Islet of Langerhans (tissue), 1 donor: ENCODE measurements at regions not wholly inside any gene's neighbourhood (a gene's known extent, or its start where the extent isn't known, plus 50 kb on each side); places are given as distances from the start of the nearest gene placed in this dataset.
"Not testable (repeated sequence)": the region's sequence is repeated elsewhere in the genome, so short reads cannot be mapped to it uniquely, and the experiment has no call there.

ENCODE experiments used
- FAIRE-seq: peaks from one replicate; lab custom pipeline; 2011; peaks lifted over from hg19 to GRCh38; lab: Jason Lieb, UNC

GRCh38 chrX:41003506-41004270 is 81.6 kb upstream of the USP9X start:
- no peak for FAIRE-seq

GRCh38 chrX:41005445-41005992 is 79.7 kb upstream of the USP9X start:
- no peak for FAIRE-seq

- peak; percentile 60 for FAIRE-seq
These were observed 75.1 kb upstream of the USP9X start for GRCh38 chrX:41009850-41010846.

- FAIRE-seq, result no peak
These were observed 70.4 kb upstream of the USP9X start for GRCh38 chrX:41014776-41015360.

GRCh38 chrX:41017785-41018184 is 67.5 kb upstream of the USP9X start:
- not testable (repeated sequence) for FAIRE-seq

GRCh38 chrX:41018391-41019040 is 66.7 kb upstream of the USP9X start:
- FAIRE-seq, result not testable (repeated sequence)

GRCh38 chrX:41019041-41019392 is 66.2 kb upstream of the USP9X start:
- FAIRE-seq, result no peak

GRCh38 chrX:41022566-41022965 is 62.7 kb upstream of the USP9X start:
- FAIRE-seq, result peak; percentile 84

- FAIRE-seq, result no peak
These were observed 62.1 kb upstream of the USP9X start for GRCh38 chrX:41023098-41023497.

GRCh38 chrX:41024335-41024734 is 60.9 kb upstream of the USP9X start:
- FAIRE-seq, result not testable (repeated sequence)

GRCh38 chrX:41024755-41025154 is 60.5 kb upstream of the USP9X start:
- no peak for FAIRE-seq

GRCh38 chrX:41025926-41026701 is 59.1 kb upstream of the USP9X start:
- no peak for FAIRE-seq

GRCh38 chrX:41026702-41027078 is 58.6 kb upstream of the USP9X start:
- FAIRE-seq, result no peak

- FAIRE-seq, result no peak
These were observed 55.9 kb upstream of the USP9X start for GRCh38 chrX:41029332-41029731.

- FAIRE-seq, result no peak
These were observed 53.8 kb upstream of the USP9X start for GRCh38 chrX:41031256-41031967.

- no peak for FAIRE-seq
These were observed 51.9 kb upstream of the USP9X start for GRCh38 chrX:41033299-41033698.

- FAIRE-seq, result not testable (repeated sequence)
These were observed 50.3 kb upstream of the USP9X start for GRCh38 chrX:41034902-41035301.
